IMR-90 (cell line): ENCODE measurements at regions not wholly inside any gene's neighbourhood (a gene's known extent, or its start where the extent isn't known, plus 50 kb on each side); places are given as distances from the start of the nearest gene placed in this dataset.

Experiments
- ATAC-seq: fragments of 200-7000 bp; cut with Tn5 transposase; 2 replicates; pipeline ENCODE4 v1.9.1; 2020; ENCODE audit warnings: low read depth, mild to moderate bottlenecking, moderate library complexity
- BruUV-seq: library from RNA; stranded (reverse); fragments of 400-500 nt; replicated peaks from 2 replicates; lab custom pipeline; 2021; lab: Mats Ljungman, UMichigan
- CTCF ChIA-PET: fragments of 300-600 bp; formaldehyde crosslinking; extraction: SDS; loops from one replicate; lab custom pipeline; 2021; ENCODE audit warnings: antibody characterized with exemption; lab: Yijun Ruan, JAX
- POLR2A ChIA-PET: fragments of 300-600 bp; sonication (Branson Sonifier 250); formaldehyde crosslinking; loops from one replicate; lab custom pipeline; 2022; ENCODE audit warnings: antibody characterized with exemption; ENCODE audit not compliant: unreplicated experiment; lab: Charles Lee
- DNase-seq: peaks from one replicate; pipeline ENCODE4 v3.0.0; 2013
- H2AFZ ChIP-seq: replicated peaks from 2 replicates; pipeline ENCODE3; 2013; ENCODE audit warnings: low read length, mild to moderate bottlenecking; ENCODE audit not compliant: poor library complexity
- H2AK5ac ChIP-seq: 2 replicates; pipeline ENCODE4 v1.6.1; 2013; ENCODE audit warnings: low read depth, low read length, inconsistent platforms
- H2AK9ac ChIP-seq: replicated peaks from 2 replicates; pipeline ENCODE3; 2013; ENCODE audit warnings: mild to moderate bottlenecking, low read depth, low read length, moderate library complexity; ENCODE audit not compliant: poor library complexity
- H2BK120ac ChIP-seq: 2 replicates; pipeline ENCODE4 v1.6.1; 2013; ENCODE audit warnings: low read depth, low read length, inconsistent platforms
- H2BK15ac ChIP-seq: 3 replicates; pipeline ENCODE4 v1.6.1; 2013; ENCODE audit warnings: low read depth, low read length, inconsistent platforms
- H2BK20ac ChIP-seq: 2 replicates; pipeline ENCODE4 v1.6.1; 2013; ENCODE audit warnings: low read depth, mild to moderate bottlenecking, inconsistent platforms, low read length, moderate library complexity
- H2BK5ac ChIP-seq: 2 replicates; pipeline ENCODE4 v1.6.1; 2013; ENCODE audit warnings: mild to moderate bottlenecking, low read depth, low read length, inconsistent platforms; ENCODE audit not compliant: poor library complexity, severe bottlenecking
- H3K14ac ChIP-seq: replicated peaks from 2 replicates; pipeline ENCODE4 v1.6.1; 2013; ENCODE audit warnings: low read depth, low read length, inconsistent platforms
- H3K18ac ChIP-seq: 2 replicates; pipeline ENCODE4 v1.6.1; 2013; ENCODE audit warnings: low read depth, low read length, control low read depth
- H3K23ac ChIP-seq: 2 replicates; pipeline ENCODE4 v1.6.1; 2013; ENCODE audit warnings: low read depth, low read length, inconsistent platforms
- H3K27ac ChIP-seq: 2 replicates; pipeline ENCODE4 v1.5.1; 2013; ENCODE audit warnings: mild to moderate bottlenecking, control low read depth, low read length; ENCODE audit not compliant: insufficient read depth
- H3K27me3 ChIP-seq: 2 replicates; pipeline ENCODE4 v1.6.1; 2013; ENCODE audit warnings: low read length; ENCODE audit not compliant: control insufficient read depth, insufficient read depth
- H3K36me3 ChIP-seq: 2 replicates; pipeline ENCODE4 v1.6.1; 2013; ENCODE audit warnings: low read length, mixed read lengths; ENCODE audit not compliant: control insufficient read depth, insufficient read depth
- H3K4ac ChIP-seq: 2 replicates; pipeline ENCODE4 v1.6.1; 2013; ENCODE audit warnings: low read depth, low read length, inconsistent platforms
- H3K4me1 ChIP-seq: 2 replicates; pipeline ENCODE4 v1.6.1; 2013; ENCODE audit warnings: low read length, mixed read lengths; ENCODE audit not compliant: control insufficient read depth, insufficient read depth
- H3K4me2 ChIP-seq: 2 replicates; pipeline ENCODE4 v1.6.1; 2013; ENCODE audit warnings: low read depth, mild to moderate bottlenecking, control low read depth, low read length, moderate library complexity
- H3K4me3 ChIP-seq: 2 replicates; pipeline ENCODE4 v1.5.1; 2013; ENCODE audit warnings: low read depth, mild to moderate bottlenecking, control low read depth, low read length, moderate library complexity; ENCODE audit not compliant: insufficient read depth
- H3K56ac ChIP-seq: 2 replicates; pipeline ENCODE4 v1.6.1; 2013; ENCODE audit warnings: low read length, inconsistent platforms; ENCODE audit not compliant: insufficient read depth; ENCODE audit errors: extremely low read depth
- H3K79me1 ChIP-seq, 2 experiments: 2 replicates each; pipeline ENCODE4 v1.6.1; 2013; ENCODE audit warnings: low read length in 2 of 2, inconsistent platforms in 1 of 2, low read depth in 1 of 2
- H3K9ac ChIP-seq: 2 replicates; pipeline ENCODE4 v1.6.1; 2013; ENCODE audit warnings: low read depth, low read length, control low read depth
- H3K9me1 ChIP-seq: 2 replicates; pipeline ENCODE4 v1.6.1; 2013; ENCODE audit warnings: low read length, inconsistent platforms; ENCODE audit not compliant: insufficient read depth
- H3K9me3 ChIP-seq: 2 replicates; pipeline ENCODE4 v1.6.1; 2013; ENCODE audit warnings: low read length; ENCODE audit not compliant: control insufficient read depth, insufficient read depth
- H4K20me1 ChIP-seq: 2 replicates; pipeline ENCODE4 v1.6.1; 2013; ENCODE audit warnings: low read length, inconsistent platforms; ENCODE audit not compliant: insufficient read depth
- H4K5ac ChIP-seq: 2 replicates; pipeline ENCODE4 v1.6.1; 2013; ENCODE audit warnings: mild to moderate bottlenecking, low read depth, low read length, control low read depth
- H4K8ac ChIP-seq, 2 experiments: 2 replicates each; pipeline ENCODE4 v1.6.1; 2013; ENCODE audit warnings: low read depth in 2 of 2, low read length in 2 of 2, control low read depth in 1 of 2, inconsistent platforms in 1 of 2
- H4K91ac ChIP-seq: 2 replicates; pipeline ENCODE4 v1.6.1; 2013; ENCODE audit warnings: low read depth, low read length, inconsistent platforms; ENCODE audit not compliant: insufficient read depth
- CHD1 ChIP-seq: IDR thresholded peaks from 2 replicates; pipeline ENCODE4 v1.6.1; 2012; ENCODE audit warnings: low read depth, low read length, improper control_type of control experiment
- CTCF ChIP-seq: conservative IDR thresholded peaks from 2 replicates; pipeline ENCODE4 v1.5.1; 2012; ENCODE audit warnings: mild to moderate bottlenecking, low read depth, low read length, improper control_type of control experiment
- MAFK ChIP-seq: IDR thresholded peaks from 2 replicates; pipeline ENCODE4 v1.6.1; 2012; ENCODE audit warnings: low read depth, low read length, improper control_type of control experiment
- POLR2A ChIP-seq: IDR thresholded peaks from 2 replicates; pipeline ENCODE4 v1.6.1; 2012; ENCODE audit warnings: mild to moderate bottlenecking, low read depth, low read length
- RAD21 ChIP-seq: IDR thresholded peaks from 2 replicates; pipeline ENCODE4 v1.6.1; 2012; ENCODE audit warnings: low read length, improper control_type of control experiment
- RCOR1 ChIP-seq: IDR thresholded peaks from 2 replicates; pipeline ENCODE4 v1.6.1; 2012; ENCODE audit warnings: mild to moderate bottlenecking, low read length, improper control_type of control experiment; ENCODE audit not compliant: insufficient replicate concordance
- WGBS, 2 experiments: methylation state at CpG; one replicate each; pipeline versions ENCODE4 v1.1.5 to v1.1.7; 2013; ENCODE audit warnings: missing lambda C conversion rate in 2 of 2; ENCODE audit not compliant: insufficient read length in 1 of 2; ENCODE audit errors: extremely low coverage in 2 of 2; 5-methylcytosine and 5-hydroxymethylcytosine counted together
- dilution Hi-C: fragments of 300-500 bp; cut with HindIII; formaldehyde crosslinking; loops from one replicate; pipeline ENCODE4 v1.14.3; 2018; ENCODE audit warnings: low sequenced_read_pairs; ENCODE audit not compliant: unreplicated experiment
- in situ Hi-C: fragments of 300-500 bp; cut with MboI; formaldehyde crosslinking; loops from 3 replicates; pipeline ENCODE4 v1.14.3; 2019; ENCODE audit warnings: low sequenced_read_pairs, inconsistent platforms, mixed read lengths
- intact Hi-C: fragments of 100-400 bp; cut with micrococcal nuclease; formaldehyde crosslinking; loops from 2 replicates; pipeline ENCODE4 v1.10.0; 2022
- TF ChIP-seq, protein P1 (sequence below): fragments of 150-350 bp; IDR thresholded peaks from 2 replicates; pipeline ENCODE4 v1.6.1; 2016; ENCODE audit warnings: low read depth, mild to moderate bottlenecking, low read length, moderate library complexity, borderline replicate concordance

GRCh38 chr2:12879649-12880048 is 162.9 kb downstream of the TRIB2 start:
- CTCF ChIA-PET = interaction anchor here (0.6 kb wide), 1 partner anchor 389 kb away, joined by 3 read pairs; no protein-coding TSS in a partner anchor
- intact Hi-C loops (no loop called here), in situ Hi-C loops (no loop called here), dilution Hi-C loops (no loop called here)
- TF ChIP-seq CTCF = no peak
- no peak for TF ChIP-seq CHD1
- no peak for TF ChIP-seq RAD21
- no peak for TF ChIP-seq RCOR1
- TF ChIP-seq, protein P1, sequence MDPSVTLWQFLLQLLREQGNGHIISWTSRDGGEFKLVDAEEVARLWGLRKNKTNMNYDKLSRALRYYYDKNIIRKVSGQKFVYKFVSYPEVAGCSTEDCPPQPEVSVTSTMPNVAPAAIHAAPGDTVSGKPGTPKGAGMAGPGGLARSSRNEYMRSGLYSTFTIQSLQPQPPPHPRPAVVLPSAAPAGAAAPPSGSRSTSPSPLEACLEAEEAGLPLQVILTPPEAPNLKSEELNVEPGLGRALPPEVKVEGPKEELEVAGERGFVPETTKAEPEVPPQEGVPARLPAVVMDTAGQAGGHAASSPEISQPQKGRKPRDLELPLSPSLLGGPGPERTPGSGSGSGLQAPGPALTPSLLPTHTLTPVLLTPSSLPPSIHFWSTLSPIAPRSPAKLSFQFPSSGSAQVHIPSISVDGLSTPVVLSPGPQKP = no peak
- no peak for TF ChIP-seq MAFK
- TF ChIP-seq POLR2A = no peak
- no peak for DNase-seq
- Histone ChIP-seq H2BK20ac (no peak overlapping the region), H4K91ac (no peak overlapping the region), H3K4ac (no peak overlapping the region), H3K4me2 (no peak overlapping the region), H2AK9ac (no peak overlapping the region), H3K4me1 (peaks cover 2% of the 10 kb centered on the region), H3K4me3 (no peak overlapping the region), H3K9me1 (peaks cover 5% of the 10 kb centered on the region; the same call in 1 of the 2 replicates), H3K27ac (no peak overlapping the region), H2BK120ac (no peak overlapping the region), H2BK5ac (no peak overlapping the region), H4K20me1 (no peaks in the 10 kb centered on the region), H2BK15ac (no peak overlapping the region), H2AFZ (no peak overlapping the region), H3K36me3 (no peaks in the 10 kb centered on the region), H3K27me3 (no peaks in the 10 kb centered on the region), H4K8ac (no peak overlapping the region), H3K18ac (no peak overlapping the region), H4K5ac (no peak overlapping the region), H3K79me1 (no peaks in the 10 kb centered on the region), H3K23ac (no peak overlapping the region), H3K14ac (no peak overlapping the region), H3K9me3 (no peaks in the 10 kb centered on the region), H2AK5ac (no peak overlapping the region), H3K9ac (no peak overlapping the region), H3K56ac (no peak overlapping the region)
- ATAC-seq = no peak
- BruUV-seq = no TSS peak
- POLR2A ChIA-PET = no interaction called here
- no CpG with 5 or more reads among the region's 1 CpG for WGBS, 2 experiments
